GM12865 (cell line): ENCODE measurements at regions not wholly inside any gene's neighbourhood (a gene's known extent, or its start where the extent isn't known, plus 50 kb on each side); places are given as distances from the start of the nearest gene placed in this dataset.
"Not testable (repeated sequence)": the region's sequence is repeated elsewhere in the genome, so short reads cannot be mapped to it uniquely, and the experiment has no call there.

Experiments used
- DNase-seq: peaks from one replicate; pipeline ENCODE4 v3.0.0; 2010; ENCODE audit warnings: low read depth
- H3K4me3 ChIP-seq: 2 replicates; pipeline ENCODE4 v1.5.1; 2011; ENCODE audit warnings: mild to moderate bottlenecking, low read depth, low read length, control low read depth
- CTCF ChIP-seq: IDR thresholded peaks from 2 replicates; pipeline ENCODE4 v1.5.1; 2011; ENCODE audit warnings: low read length, control low read depth, low read depth, inconsistent platforms; ENCODE audit not compliant: insufficient read depth; ENCODE audit errors: missing control alignments

- H3K4me3 ChIP-seq = no peak overlapping the region
- DNase-seq = no peak
- TF ChIP-seq CTCF = no peak
Observed at GRCh38 chrX:26915064-26915463, 548.1 kb downstream of the PPP4R3C start.

- DNase-seq = no peak
- H3K4me3 ChIP-seq = no peak overlapping the region
- no peak for TF ChIP-seq CTCF
Observed at GRCh38 chrX:26914232-26914631, 548.9 kb downstream of the PPP4R3C start.

- H3K4me3 ChIP-seq, DNase-seq: not testable (repeated sequence)
Observed at GRCh38 chrX:26911785-26912184, 551.4 kb downstream of the PPP4R3C start.

GRCh38 chrX:26909728-26910127, 553.4 kb downstream of the PPP4R3C start:
- peak; percentile 0 for DNase-seq
- no peak overlapping the region for H3K4me3 ChIP-seq
- TF ChIP-seq CTCF = no peak

GRCh38 chrX:26908218-26908617, 554.9 kb downstream of the PPP4R3C start:
- DNase-seq = no peak
- no peak for TF ChIP-seq CTCF
- H3K4me3 ChIP-seq = no peak overlapping the region

- no peak for DNase-seq
- no peak overlapping the region for H3K4me3 ChIP-seq
- TF ChIP-seq CTCF = no peak
Observed at GRCh38 chrX:26889574-26889973, 573.6 kb downstream of the PPP4R3C start.

GRCh38 chrX:26873736-26874135, 589.4 kb downstream of the PPP4R3C start:
- no peak for TF ChIP-seq CTCF
- no peak overlapping the region for H3K4me3 ChIP-seq
- no peak for DNase-seq

GRCh38 chrX:26871967-26872366, 591.2 kb downstream of the PPP4R3C start:
- no peak for DNase-seq
- H3K4me3 ChIP-seq = no peak overlapping the region
- TF ChIP-seq CTCF = no peak
